Fibroblast of mammary gland (primary cell): ENCODE measurements at regions not wholly inside any gene's neighbourhood (a gene's known extent, or its start where the extent isn't known, plus 50 kb on each side); places are given as distances from the start of the nearest gene placed in this dataset.

Experiments used
- DNase-seq: peaks from one replicate; pipeline ENCODE4 v3.0.0-alpha.2; 2010; ENCODE audit warnings: low read depth
- H3K4me3 ChIP-seq: 2 replicates; pipeline ENCODE4 v1.5.1; 2011; ENCODE audit warnings: low read depth, mild to moderate bottlenecking, low read length, moderate library complexity; ENCODE audit not compliant: control insufficient read depth
- CTCF ChIP-seq: conservative IDR thresholded peaks from 2 replicates; pipeline ENCODE4 v1.5.1; 2011; ENCODE audit warnings: low read depth, low read length, inconsistent platforms; ENCODE audit not compliant: control insufficient read depth, insufficient read depth

- DNase-seq: no peak
- H3K4me3 ChIP-seq: no peak overlapping the region
- TF ChIP-seq CTCF: no peak
These were observed 580.4 kb upstream of the ZEB2 start for GRCh38 chr2:145100301-145100700.

GRCh38 chr2:145096582-145096981, 576.7 kb upstream of the ZEB2 start:
- TF ChIP-seq CTCF: no peak
- H3K4me3 ChIP-seq: no peak overlapping the region
- DNase-seq: peak; percentile 86

- H3K4me3 ChIP-seq: no peak overlapping the region
- DNase-seq: peak; percentile 94
- no peak for TF ChIP-seq CTCF
These were observed 575.9 kb upstream of the ZEB2 start for GRCh38 chr2:145095641-145096435.

GRCh38 chr2:145094370-145094769, 574.5 kb upstream of the ZEB2 start:
- no peak overlapping the region for H3K4me3 ChIP-seq
- no peak for TF ChIP-seq CTCF
- DNase-seq: peak; percentile 33

- DNase-seq: peak; percentile 63
- TF ChIP-seq CTCF: no peak
- no peak overlapping the region for H3K4me3 ChIP-seq
These were observed 572.0 kb upstream of the ZEB2 start for GRCh38 chr2:145091967-145092366.

GRCh38 chr2:145090841-145091761, 571.2 kb upstream of the ZEB2 start:
- peak; percentile 88 for DNase-seq
- TF ChIP-seq CTCF: no peak

More at GRCh38 chr2:145090841-145091761, 571.2 kb upstream of the ZEB2 start:
- no peak overlapping the region for H3K4me3 ChIP-seq
